ENCODE measurements at regions not wholly inside any gene's neighbourhood (a gene's known extent, or its start where the extent isn't known, plus 50 kb on each side); places are given as distances from the start of the nearest gene placed in this dataset.

GRCh38 chr3:159724627-159725026 lies 264.0 kb upstream of the IL12A start:
- TF ChIP-seq, protein P1, sequence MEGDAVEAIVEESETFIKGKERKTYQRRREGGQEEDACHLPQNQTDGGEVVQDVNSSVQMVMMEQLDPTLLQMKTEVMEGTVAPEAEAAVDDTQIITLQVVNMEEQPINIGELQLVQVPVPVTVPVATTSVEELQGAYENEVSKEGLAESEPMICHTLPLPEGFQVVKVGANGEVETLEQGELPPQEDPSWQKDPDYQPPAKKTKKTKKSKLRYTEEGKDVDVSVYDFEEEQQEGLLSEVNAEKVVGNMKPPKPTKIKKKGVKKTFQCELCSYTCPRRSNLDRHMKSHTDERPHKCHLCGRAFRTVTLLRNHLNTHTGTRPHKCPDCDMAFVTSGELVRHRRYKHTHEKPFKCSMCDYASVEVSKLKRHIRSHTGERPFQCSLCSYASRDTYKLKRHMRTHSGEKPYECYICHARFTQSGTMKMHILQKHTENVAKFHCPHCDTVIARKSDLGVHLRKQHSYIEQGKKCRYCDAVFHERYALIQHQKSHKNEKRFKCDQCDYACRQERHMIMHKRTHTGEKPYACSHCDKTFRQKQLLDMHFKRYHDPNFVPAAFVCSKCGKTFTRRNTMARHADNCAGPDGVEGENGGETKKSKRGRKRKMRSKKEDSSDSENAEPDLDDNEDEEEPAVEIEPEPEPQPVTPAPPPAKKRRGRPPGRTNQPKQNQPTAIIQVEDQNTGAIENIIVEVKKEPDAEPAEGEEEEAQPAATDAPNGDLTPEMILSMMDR (IDR thresholded peaks at IDR 0.05; ENCODE audit: poor library complexity) = no peak
- no peak for TF ChIP-seq EZH2 (IDR thresholded peaks at IDR 0.05; ENCODE audit: borderline replicate concordance)

Measured in hepatocyte (in vitro differentiated cells).